Astrocyte (in vitro differentiated cells and primary cell): ENCODE measurements at regions not wholly inside any gene's neighbourhood (a gene's known extent, or its start where the extent isn't known, plus 50 kb on each side); places are given as distances from the start of the nearest gene placed in this dataset.

Source experiments
- DNase-seq: peaks from one replicate; pipeline ENCODE4 v3.0.0-alpha.2; 2010; ENCODE audit warnings: low read depth
- FAIRE-seq: peaks from 2 replicates; lab custom pipeline; 2011; peaks lifted over from hg19 to GRCh38; lab: Jason Lieb, UNC
- H2AFZ ChIP-seq: 2 replicates; pipeline ENCODE4 v1.6.0; 2012; ENCODE audit warnings: low read depth, low read length, inconsistent platforms
- H3K27ac ChIP-seq: 2 replicates; pipeline ENCODE4 v1.5.1; 2011; ENCODE audit warnings: low read depth, low read length, inconsistent platforms
- H3K27me3 ChIP-seq: 2 replicates; pipeline ENCODE4 v1.6.0; 2011; ENCODE audit warnings: low read length, inconsistent platforms; ENCODE audit not compliant: insufficient read depth
- H3K36me3 ChIP-seq: 2 replicates; pipeline ENCODE4 v1.5.1; 2011; ENCODE audit warnings: low read length, inconsistent platforms; ENCODE audit not compliant: insufficient read depth
- H3K4me1 ChIP-seq: 2 replicates; pipeline ENCODE4 v1.5.1; 2011; ENCODE audit warnings: low read length, inconsistent platforms; ENCODE audit not compliant: insufficient read depth
- H3K4me2 ChIP-seq: 2 replicates; pipeline ENCODE4 v1.6.0; 2012; ENCODE audit warnings: low read length, inconsistent platforms
- H3K4me3 ChIP-seq: 2 replicates; pipeline ENCODE4 v1.5.1; 2011; ENCODE audit warnings: low read depth, mild to moderate bottlenecking, low read length, inconsistent platforms; ENCODE audit not compliant: insufficient read depth
- H3K79me2 ChIP-seq: 2 replicates; pipeline ENCODE4 v1.6.0; 2012; ENCODE audit warnings: mild to moderate bottlenecking, low read length, inconsistent platforms; ENCODE audit not compliant: insufficient read depth
- H3K9ac ChIP-seq: 2 replicates; pipeline ENCODE4 v1.6.0; 2012; ENCODE audit warnings: mild to moderate bottlenecking, low read length, inconsistent platforms
- H3K9me3 ChIP-seq: 2 replicates; pipeline ENCODE4 v1.5.1; 2012; ENCODE audit warnings: low read depth, mild to moderate bottlenecking, low read length, inconsistent platforms; ENCODE audit not compliant: insufficient read depth
- H4K20me1 ChIP-seq: 2 replicates; pipeline ENCODE4 v1.6.0; 2012; ENCODE audit warnings: low read length, inconsistent platforms; ENCODE audit not compliant: insufficient read depth
- H3K27ac Mint-ChIP-seq: one replicate; pipeline ENCODE4 v1.8.0; 2021; ENCODE audit warnings: mild to moderate bottlenecking, mixed read lengths; ENCODE audit not compliant: unreplicated experiment
- H3K27me3 Mint-ChIP-seq: one replicate; pipeline ENCODE4 v1.8.0; 2021; ENCODE audit warnings: low read depth, mixed read lengths; ENCODE audit not compliant: unreplicated experiment
- H3K36me3 Mint-ChIP-seq: one replicate; pipeline ENCODE4 v1.8.0; 2021; ENCODE audit warnings: low read depth, mixed read lengths; ENCODE audit not compliant: unreplicated experiment
- H3K4me1 Mint-ChIP-seq: one replicate; pipeline ENCODE4 v1.8.0; 2021; ENCODE audit warnings: low read depth, mixed read lengths; ENCODE audit not compliant: unreplicated experiment
- H3K4me3 Mint-ChIP-seq: one replicate; pipeline ENCODE4 v1.8.0; 2021; ENCODE audit warnings: mild to moderate bottlenecking, moderate library complexity, mixed read lengths; ENCODE audit not compliant: unreplicated experiment
- H3K9me3 Mint-ChIP-seq: one replicate; pipeline ENCODE4 v1.8.0; 2021; ENCODE audit warnings: mild to moderate bottlenecking, mixed read lengths; ENCODE audit not compliant: unreplicated experiment
- EZH2 ChIP-seq: IDR thresholded peaks from 2 replicates; pipeline ENCODE4 v1.6.1; 2012; ENCODE audit warnings: mild to moderate bottlenecking, low read length, inconsistent platforms; ENCODE audit not compliant: insufficient read depth
- TF ChIP-seq, protein P1 (sequence below): IDR thresholded peaks from 2 replicates; pipeline ENCODE4 v1.5.1; 2011; ENCODE audit warnings: low read depth, mild to moderate bottlenecking, inconsistent platforms, low read length, moderate library complexity; ENCODE audit not compliant: insufficient read depth

DNA sequence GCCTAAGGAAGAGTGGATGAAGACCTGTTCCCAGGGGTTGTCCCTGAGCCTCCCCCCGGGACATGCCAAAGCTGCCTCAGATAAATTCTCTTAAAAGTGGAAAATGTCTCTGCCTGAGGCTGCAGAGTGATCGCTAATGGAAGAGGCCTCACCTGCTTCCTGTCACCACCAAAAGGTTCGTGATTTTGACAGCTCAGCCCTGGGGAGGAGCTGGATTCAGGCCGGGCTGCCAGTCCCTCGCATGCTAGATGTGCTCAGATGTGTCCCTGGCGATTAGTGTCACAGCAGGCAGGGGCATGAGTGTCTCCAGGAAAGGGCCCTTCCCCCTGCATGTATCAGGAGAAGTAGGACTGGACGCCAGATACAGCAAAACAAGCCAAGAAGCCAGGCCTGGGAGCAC is 626.5 kb downstream of the UQCRFS1 start:
- Mint-ChIP-seq H3K27ac (no peak overlapping the region), H3K4me1 (no peaks in the 10 kb centered on the region), H3K4me3 (no peak overlapping the region), H3K27me3 (peaks cover 9% of the 10 kb centered on the region), H3K36me3 (no peaks in the 10 kb centered on the region), H3K9me3 (peaks cover 2% of the 10 kb centered on the region)
- H2AFZ ChIP-seq = no peak overlapping the region
- no peak for FAIRE-seq
- no peaks in the 10 kb centered on the region for H3K4me1 ChIP-seq
- H3K79me2 ChIP-seq = no peaks in the 10 kb centered on the region
- H3K4me2 ChIP-seq = no peak overlapping the region
- no peaks in the 10 kb centered on the region for H3K9me3 ChIP-seq
- H3K4me3 ChIP-seq = no peak overlapping the region
- H3K27ac ChIP-seq = no peak overlapping the region
- H3K36me3 ChIP-seq = no peaks in the 10 kb centered on the region
- H3K27me3 ChIP-seq = no peaks in the 10 kb centered on the region
- H3K9ac ChIP-seq = no peak overlapping the region
- TF ChIP-seq, protein P1, sequence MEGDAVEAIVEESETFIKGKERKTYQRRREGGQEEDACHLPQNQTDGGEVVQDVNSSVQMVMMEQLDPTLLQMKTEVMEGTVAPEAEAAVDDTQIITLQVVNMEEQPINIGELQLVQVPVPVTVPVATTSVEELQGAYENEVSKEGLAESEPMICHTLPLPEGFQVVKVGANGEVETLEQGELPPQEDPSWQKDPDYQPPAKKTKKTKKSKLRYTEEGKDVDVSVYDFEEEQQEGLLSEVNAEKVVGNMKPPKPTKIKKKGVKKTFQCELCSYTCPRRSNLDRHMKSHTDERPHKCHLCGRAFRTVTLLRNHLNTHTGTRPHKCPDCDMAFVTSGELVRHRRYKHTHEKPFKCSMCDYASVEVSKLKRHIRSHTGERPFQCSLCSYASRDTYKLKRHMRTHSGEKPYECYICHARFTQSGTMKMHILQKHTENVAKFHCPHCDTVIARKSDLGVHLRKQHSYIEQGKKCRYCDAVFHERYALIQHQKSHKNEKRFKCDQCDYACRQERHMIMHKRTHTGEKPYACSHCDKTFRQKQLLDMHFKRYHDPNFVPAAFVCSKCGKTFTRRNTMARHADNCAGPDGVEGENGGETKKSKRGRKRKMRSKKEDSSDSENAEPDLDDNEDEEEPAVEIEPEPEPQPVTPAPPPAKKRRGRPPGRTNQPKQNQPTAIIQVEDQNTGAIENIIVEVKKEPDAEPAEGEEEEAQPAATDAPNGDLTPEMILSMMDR = no peak
- no peak for TF ChIP-seq EZH2
- H4K20me1 ChIP-seq = no peaks in the 10 kb centered on the region
- no peak for DNase-seq

GRCh38 chr19:28585796-28586195 is 627.2 kb downstream of the UQCRFS1 start:
- Mint-ChIP-seq H3K27ac (no peak overlapping the region), H3K27me3 (peaks cover 11% of the 10 kb centered on the region), H3K4me1 (no peaks in the 10 kb centered on the region), H3K9me3 (peaks cover 2% of the 10 kb centered on the region), H3K36me3 (no peaks in the 10 kb centered on the region), H3K4me3 (no peak overlapping the region)
- Histone ChIP-seq H4K20me1 (no peaks in the 10 kb centered on the region), H3K27ac (no peak overlapping the region), H3K79me2 (no peaks in the 10 kb centered on the region), H3K4me3 (no peak overlapping the region), H3K4me1 (no peaks in the 10 kb centered on the region), H3K36me3 (no peaks in the 10 kb centered on the region), H2AFZ (no peak overlapping the region), H3K4me2 (no peak overlapping the region), H3K27me3 (no peaks in the 10 kb centered on the region), H3K9ac (no peak overlapping the region), H3K9me3 (no peaks in the 10 kb centered on the region)
- FAIRE-seq (no peak), DNase-seq (no peak)
- TF ChIP-seq, protein P1 = no peak
- no peak for TF ChIP-seq EZH2

- no peaks in the 10 kb centered on the region for H4K20me1 ChIP-seq
- no peak overlapping the region for H3K4me3 ChIP-seq
- Mint-ChIP-seq H3K9me3 (peaks cover 2% of the 10 kb centered on the region), H3K36me3 (peaks cover 1% of the 10 kb centered on the region), H3K4me1 (no peaks in the 10 kb centered on the region), H3K4me3 (no peak overlapping the region), H3K27ac (no peak overlapping the region), H3K27me3 (peaks cover 13% of the 10 kb centered on the region)
- no peaks in the 10 kb centered on the region for H3K27me3 ChIP-seq
- no peaks in the 10 kb centered on the region for H3K4me1 ChIP-seq
- H3K79me2 ChIP-seq = no peaks in the 10 kb centered on the region
- FAIRE-seq (no peak), DNase-seq (no peak)
- no peak overlapping the region for H2AFZ ChIP-seq
- H3K4me2 ChIP-seq = no peak overlapping the region
- no peak overlapping the region for H3K9ac ChIP-seq
- no peaks in the 10 kb centered on the region for H3K36me3 ChIP-seq
- no peaks in the 10 kb centered on the region for H3K9me3 ChIP-seq
- TF ChIP-seq, protein P1 = no peak
- no peak for TF ChIP-seq EZH2
- H3K27ac ChIP-seq = no peak overlapping the region
These were observed 629.2 kb downstream of the UQCRFS1 start for GRCh38 chr19:28583713-28584112.
